Tibial nerve (tissue), 4 donors: ENCODE measurements at regions not wholly inside any gene's neighbourhood (a gene's known extent, or its start where the extent isn't known, plus 50 kb on each side); places are given as distances from the start of the nearest gene placed in this dataset. TPM values are rescaled to one million over a fixed set of nuclear protein-coding genes. Genes with fewer than 3 reads are reported as not detected.

ENCODE experiments used
- DNase-seq, 2 donors: peaks; one replicate each; pipeline ENCODE4 v3.0.0-alpha.2; 2019; ENCODE audit warnings: low spot score in 2 of 2
- H3K27ac ChIP-seq, 4 donors: fragments of 200-600 bp; sonication (generic) in 3 of 4; one replicate each; pipeline ENCODE4 v1.5.1; 2017 to 2019; ENCODE audit warnings: mild to moderate bottlenecking in 1 of 4
- H3K27me3 ChIP-seq, 2 donors: fragments of 200-600 bp; sonication (generic) in 1 of 2; one replicate each; pipeline versions ENCODE4 v1.5.1 to v1.6.0; 2017 to 2019
- H3K36me3 ChIP-seq, 3 donors: fragments of 200-600 bp; sonication (generic); one replicate each; pipeline ENCODE4 v1.5.1; 2018 to 2019
- H3K4me1 ChIP-seq, 4 donors: fragments of 200-600 bp; sonication (generic) in 3 of 4; one replicate each; pipeline ENCODE4 v1.5.1; 2017 to 2019
- H3K4me3 ChIP-seq, 4 donors: fragments of 200-600 bp; sonication (generic) in 3 of 4; one replicate each; pipeline ENCODE4 v1.5.1; 2017 to 2019; ENCODE audit warnings: mild to moderate bottlenecking in 1 of 4, moderate library complexity in 1 of 4
- H3K9me3 ChIP-seq, 4 donors: fragments of 200-600 bp; sonication (generic) in 3 of 4; one replicate each; pipeline ENCODE4 v1.5.1; 2017 to 2019
- CTCF ChIP-seq, 5 experiments: fragments of 200-600 bp in 3 of 5; fragments of 450-650 bp in 2 of 5; sonication (generic) in 3 of 5; IDR thresholded peaks; one replicate each; pipeline ENCODE4 v1.5.1; 2016 to 2019; ENCODE audit warnings: antibody characterized with exemption in 5 of 5, mild to moderate bottlenecking in 3 of 5, moderate library complexity in 2 of 5
- EP300 ChIP-seq, 2 donors: sonication (generic); formaldehyde crosslinking; IDR thresholded peaks; one replicate each; pipeline ENCODE4 v1.6.1; 2017; ENCODE audit warnings: antibody characterized with exemption in 2 of 2, mild to moderate bottlenecking in 1 of 2
- POLR2A ChIP-seq, 2 donors: fragments of 450-650 bp; IDR thresholded peaks; one replicate each; pipeline ENCODE4 v1.6.1; 2017; ENCODE audit warnings: antibody characterized with exemption in 2 of 2, mild to moderate bottlenecking in 2 of 2, moderate library complexity in 2 of 2
- WGBS, 2 donors: methylation state at CpG; one replicate each; pipeline ENCODE4 v1.1.5; 2018; 5-methylcytosine and 5-hydroxymethylcytosine counted together
- small RNA-seq: library from RNA; depleted of rRNA; stranded (forward); fragments of <200 nt; gene quantifications from one replicate; pipeline ENCODE3, GENCODE V24; 2016

GRCh38 chr11:110766316-110766715 is 54.1 kb upstream of the ARHGAP20 start:
- H3K27me3 ChIP-seq: no peaks in the 10 kb centered on the region
- TF ChIP-seq POLR2A (IDR thresholded peaks at IDR 0.05) (no peak), CTCF (IDR thresholded peaks at IDR 0.05) (no peak), EP300 (IDR thresholded peaks at IDR 0.05) (no peak)
- H3K4me3 ChIP-seq: no peak overlapping the region
- peaks cover 0 to 28% (median 7%) of the 10 kb centered on the region in 4 donors for H3K4me1 ChIP-seq
- 41 to 49% methylated on average over 1 of the region's 1 CpG for WGBS, 2 donors
- no peaks in the 10 kb centered on the region for H3K9me3 ChIP-seq
- DNase-seq: no peak
- H3K27ac ChIP-seq: no peak overlapping the region
- no peaks in the 10 kb centered on the region for H3K36me3 ChIP-seq

GRCh38 chr11:110764485-110764884 is 52.2 kb upstream of the ARHGAP20 start:
- H3K27ac ChIP-seq: no peak overlapping the region
- no peaks in the 10 kb centered on the region for H3K9me3 ChIP-seq
- TF ChIP-seq CTCF (IDR thresholded peaks at IDR 0.05) (no peak), EP300 (IDR thresholded peaks at IDR 0.05) (no peak), POLR2A (IDR thresholded peaks at IDR 0.05) (no peak)
- no peaks in the 10 kb centered on the region for H3K27me3 ChIP-seq
- no peak overlapping the region for H3K4me3 ChIP-seq
- no peak for DNase-seq
- peaks cover 0 to 28% (median 7%) of the 10 kb centered on the region in 4 donors for H3K4me1 ChIP-seq
- no peaks in the 10 kb centered on the region for H3K36me3 ChIP-seq
- WGBS, 2 donors: 78 to 89% methylated on average over 1 of the region's 1 CpG

GRCh38 chr11:110763249-110764011 is 51.2 kb upstream of the ARHGAP20 start:
- no peaks in the 10 kb centered on the region for H3K27me3 ChIP-seq
- peaks cover 0 to 28% (median 7%) of the 10 kb centered on the region in 4 donors for H3K4me1 ChIP-seq
- no peaks in the 10 kb centered on the region for H3K36me3 ChIP-seq
- DNase-seq: peak; percentile 37 to 38
- H3K27ac ChIP-seq: peak overlapping the region in 2 of 4 donors; percentile 1 to 31
- WGBS, 2 donors: 12 to 20% methylated on average over 2 of the region's 2 CpGs
- no peaks in the 10 kb centered on the region for H3K9me3 ChIP-seq
- peak in 1 of 2 donors; percentile 19 for TF ChIP-seq EP300 (IDR thresholded peaks at IDR 0.05)
- TF ChIP-seq POLR2A (IDR thresholded peaks at IDR 0.05): no peak
- no peak overlapping the region for H3K4me3 ChIP-seq

GRCh38 chr11:110762590-110762989 is 50.4 kb upstream of the ARHGAP20 start:
- Histone ChIP-seq H3K4me3 (no peak overlapping the region), H3K27me3 (no peaks in the 10 kb centered on the region), H3K36me3 (no peaks in the 10 kb centered on the region), H3K9me3 (no peaks in the 10 kb centered on the region), H3K27ac (peak overlapping the region in 2 of 4 donors; percentile 1 to 31), H3K4me1 (peaks cover 0 to 28% (median 7%) of the 10 kb centered on the region in 4 donors)
- 48 to 57% methylated on average over 2 of the region's 2 CpGs for WGBS, 2 donors
- TF ChIP-seq POLR2A (IDR thresholded peaks at IDR 0.05): no peak
- TF ChIP-seq EP300 (IDR thresholded peaks at IDR 0.05): no peak
- no peak for TF ChIP-seq CTCF (IDR thresholded peaks at IDR 0.05)
- no peak for DNase-seq

Small RNAs in the stretch of these regions (small RNA-seq; reads per million reads assigned to genes)
- gene AP002963.1 (not detected), gene RNA5SP350 (not detected)
